ENCODE measurements at regions not wholly inside any gene's neighbourhood (a gene's known extent, or its start where the extent isn't known, plus 50 kb on each side); places are given as distances from the start of the nearest gene placed in this dataset.

GRCh38 chr16:27123795-27124409, 57.2 kb downstream of the C16orf82 start:
- CTCF ChIA-PET, result no interaction called here
- Histone ChIP-seq H3K9me3 (peaks cover 7% of the 10 kb centered on the region), H3K4me3 (ENCODE audit: control insufficient read depth in 1 of 2, extremely low read depth in 1 of 2, low read length in 1 of 2) (no peak overlapping the region), H3K36me3 (ENCODE audit: control insufficient read depth in 2 of 2, extremely low read depth in 1 of 2, insufficient read depth in 1 of 2, low read length in 1 of 2) (no peaks in the 10 kb centered on the region), H3K27ac (ENCODE audit: low read length) (no peak overlapping the region), H3K4me1 (ENCODE audit: control insufficient read depth in 1 of 2, extremely low read depth in 1 of 2, insufficient read depth in 2 of 2, low read length in 2 of 2) (no peaks in the 10 kb centered on the region), H3K27me3 (replicated peaks in 1 of 2; ENCODE audit: control insufficient read depth in 2 of 2, extremely low read depth in 1 of 2, insufficient read depth in 2 of 2, low read length in 1 of 2) (peaks cover 2 to 16% of the 10 kb centered on the region in 2 experiments)
- DNase-seq, result no peak
- H3K27ac Mint-ChIP-seq, result no peak overlapping the region
- WGBS (ENCODE audit: insufficient coverage), result 74% methylated on average over 6 of the region's 7 CpGs
- ATAC-seq (replicated peaks in 1 of 4), result no peak
- POLR2A ChIA-PET, result no interaction called here
- H3K4me3 Mint-ChIP-seq, result no peak overlapping the region
- H3K27me3 Mint-ChIP-seq, result peaks cover 5% of the 10 kb centered on the region in 2 donors
- peaks cover 7% of the 10 kb centered on the region for H3K36me3 Mint-ChIP-seq
- peaks cover 10 to 17% (median 15%) of the 10 kb centered on the region in 3 donors for H3K9me3 Mint-ChIP-seq
- H3K4me1 Mint-ChIP-seq, result no peaks in the 10 kb centered on the region

GRCh38 chr16:27127308-27127707, 60.6 kb downstream of the C16orf82 start:
- CTCF ChIA-PET, result no interaction called here
- no peak overlapping the region for H3K4me3 ChIP-seq (ENCODE audit: control insufficient read depth in 1 of 2, extremely low read depth in 1 of 2, low read length in 1 of 2)
- Mint-ChIP-seq H3K9me3 (peaks cover 9 to 20% (median 15%) of the 10 kb centered on the region in 3 donors), H3K27me3 (peaks cover 6 to 8% of the 10 kb centered on the region in 2 donors), H3K36me3 (peaks cover 3% of the 10 kb centered on the region), H3K27ac (no peak overlapping the region), H3K4me3 (no peak overlapping the region), H3K4me1 (no peaks in the 10 kb centered on the region)
- H3K27ac ChIP-seq (ENCODE audit: low read length), result no peak overlapping the region
- H3K36me3 ChIP-seq (ENCODE audit: control insufficient read depth in 2 of 2, extremely low read depth in 1 of 2, insufficient read depth in 1 of 2, low read length in 1 of 2), result no peaks in the 10 kb centered on the region
- H3K9me3 ChIP-seq, result no peaks in the 10 kb centered on the region
- H3K27me3 ChIP-seq (replicated peaks in 1 of 2; ENCODE audit: control insufficient read depth in 2 of 2, extremely low read depth in 1 of 2, insufficient read depth in 2 of 2, low read length in 1 of 2), result peaks cover 4 to 12% of the 10 kb centered on the region in 2 experiments
- ATAC-seq (replicated peaks in 1 of 4) (no peak), DNase-seq (no peak)
- no peaks in the 10 kb centered on the region for H3K4me1 ChIP-seq (ENCODE audit: control insufficient read depth in 1 of 2, extremely low read depth in 1 of 2, insufficient read depth in 2 of 2, low read length in 2 of 2)
- POLR2A ChIA-PET, result no interaction called here

- H3K27me3 ChIP-seq (replicated peaks in 1 of 2; ENCODE audit: control insufficient read depth in 2 of 2, extremely low read depth in 1 of 2, insufficient read depth in 2 of 2, low read length in 1 of 2), result peaks cover 4% of the 10 kb centered on the region in 2 experiments
- no peaks in the 10 kb centered on the region for H3K4me1 ChIP-seq (ENCODE audit: control insufficient read depth in 1 of 2, extremely low read depth in 1 of 2, insufficient read depth in 2 of 2, low read length in 2 of 2)
- WGBS (ENCODE audit: insufficient coverage), result 67% methylated on average over 2 of the region's 2 CpGs
- Mint-ChIP-seq H3K4me3 (no peak overlapping the region), H3K36me3 (peaks cover 6% of the 10 kb centered on the region), H3K9me3 (peaks cover 9 to 22% (median 16%) of the 10 kb centered on the region in 3 donors), H3K27ac (no peak overlapping the region), H3K4me1 (no peaks in the 10 kb centered on the region), H3K27me3 (peaks cover 10 to 19% of the 10 kb centered on the region in 2 donors)
- no peak overlapping the region for H3K27ac ChIP-seq (ENCODE audit: low read length)
- H3K36me3 ChIP-seq (ENCODE audit: control insufficient read depth in 2 of 2, extremely low read depth in 1 of 2, insufficient read depth in 1 of 2, low read length in 1 of 2), result no peaks in the 10 kb centered on the region
- no peak overlapping the region for H3K4me3 ChIP-seq (ENCODE audit: control insufficient read depth in 1 of 2, extremely low read depth in 1 of 2, low read length in 1 of 2)
- H3K9me3 ChIP-seq, result no peaks in the 10 kb centered on the region
- ChIA-PET POLR2A (no interaction called here), CTCF (no interaction called here)
- DNase-seq (no peak), ATAC-seq (replicated peaks in 1 of 4) (no peak)
These were observed 62.7 kb downstream of the C16orf82 start for GRCh38 chr16:27129401-27129800.

GRCh38 chr16:27138257-27138656, 65.1 kb upstream of the KDM8 start:
- no peak overlapping the region for H3K4me3 ChIP-seq (ENCODE audit: control insufficient read depth in 1 of 2, extremely low read depth in 1 of 2, low read length in 1 of 2)
- no peak for ATAC-seq (replicated peaks in 1 of 4)
- Mint-ChIP-seq H3K27me3 (peaks cover 15 to 24% of the 10 kb centered on the region in 2 donors), H3K4me3 (no peak overlapping the region), H3K4me1 (peaks cover 0 to 7% (median 7%) of the 10 kb centered on the region in 3 donors), H3K27ac (peak overlapping the region; percentile 30 to 62), H3K9me3 (peaks cover 7 to 9% (median 9%) of the 10 kb centered on the region in 3 donors), H3K36me3 (peaks cover 6% of the 10 kb centered on the region)
- WGBS (ENCODE audit: insufficient coverage), result 87% methylated on average over 5 of the region's 5 CpGs
- DNase-seq, result no peak
- POLR2A ChIA-PET, result no interaction called here
- no peak overlapping the region for H3K27ac ChIP-seq (ENCODE audit: low read length)
- H3K4me1 ChIP-seq (ENCODE audit: control insufficient read depth in 1 of 2, extremely low read depth in 1 of 2, insufficient read depth in 2 of 2, low read length in 2 of 2), result no peaks in the 10 kb centered on the region
- peaks cover 0 to 8% of the 10 kb centered on the region in 2 experiments for H3K27me3 ChIP-seq (replicated peaks in 1 of 2; ENCODE audit: control insufficient read depth in 2 of 2, extremely low read depth in 1 of 2, insufficient read depth in 2 of 2, low read length in 1 of 2)
- H3K36me3 ChIP-seq (ENCODE audit: control insufficient read depth in 2 of 2, extremely low read depth in 1 of 2, insufficient read depth in 1 of 2, low read length in 1 of 2), result no peaks in the 10 kb centered on the region
- no peaks in the 10 kb centered on the region for H3K9me3 ChIP-seq
- CTCF ChIA-PET, result no interaction called here

GRCh38 chr16:27145630-27146029, 57.7 kb upstream of the KDM8 start:
- DNase-seq (no peak), ATAC-seq (replicated peaks in 1 of 4) (no peak)
- Histone ChIP-seq H3K27me3 (replicated peaks in 1 of 2; ENCODE audit: control insufficient read depth in 2 of 2, extremely low read depth in 1 of 2, insufficient read depth in 2 of 2, low read length in 1 of 2) (peaks cover 0 to 17% of the 10 kb centered on the region in 2 experiments), H3K9me3 (no peaks in the 10 kb centered on the region), H3K4me3 (ENCODE audit: control insufficient read depth in 1 of 2, extremely low read depth in 1 of 2, low read length in 1 of 2) (no peak overlapping the region), H3K27ac (ENCODE audit: low read length) (no peak overlapping the region), H3K36me3 (ENCODE audit: control insufficient read depth in 2 of 2, extremely low read depth in 1 of 2, insufficient read depth in 1 of 2, low read length in 1 of 2) (no peaks in the 10 kb centered on the region), H3K4me1 (ENCODE audit: control insufficient read depth in 1 of 2, extremely low read depth in 1 of 2, insufficient read depth in 2 of 2, low read length in 2 of 2) (no peaks in the 10 kb centered on the region)
- POLR2A ChIA-PET, result no interaction called here
- Mint-ChIP-seq H3K27ac (no peak overlapping the region), H3K4me1 (no peaks in the 10 kb centered on the region), H3K27me3 (peaks cover 8 to 10% of the 10 kb centered on the region in 2 donors), H3K9me3 (peaks cover 7 to 8% (median 7%) of the 10 kb centered on the region in 3 donors), H3K36me3 (no peaks in the 10 kb centered on the region), H3K4me3 (no peak overlapping the region)
- 83% methylated on average over 1 of the region's 1 CpG for WGBS (ENCODE audit: insufficient coverage)
- CTCF ChIA-PET, result interaction anchor here in 1 of 2 donors (0.6 kb wide), 1 partner anchor 246 kb away, joined by 3 read pairs; no protein-coding TSS in a partner anchor

- Histone ChIP-seq H3K36me3 (ENCODE audit: control insufficient read depth in 2 of 2, extremely low read depth in 1 of 2, insufficient read depth in 1 of 2, low read length in 1 of 2) (no peaks in the 10 kb centered on the region), H3K27me3 (replicated peaks in 1 of 2; ENCODE audit: control insufficient read depth in 2 of 2, extremely low read depth in 1 of 2, insufficient read depth in 2 of 2, low read length in 1 of 2) (peaks cover 0 to 3% of the 10 kb centered on the region in 2 experiments), H3K9me3 (no peaks in the 10 kb centered on the region), H3K27ac (ENCODE audit: low read length) (no peak overlapping the region), H3K4me3 (ENCODE audit: control insufficient read depth in 1 of 2, extremely low read depth in 1 of 2, low read length in 1 of 2) (no peak overlapping the region), H3K4me1 (ENCODE audit: control insufficient read depth in 1 of 2, extremely low read depth in 1 of 2, insufficient read depth in 2 of 2, low read length in 2 of 2) (peaks cover 4 to 6% of the 10 kb centered on the region in 2 experiments)
- no peak overlapping the region for H3K27ac Mint-ChIP-seq
- H3K36me3 Mint-ChIP-seq, result no peaks in the 10 kb centered on the region
- peaks cover 5 to 13% (median 9%) of the 10 kb centered on the region in 3 donors for H3K4me1 Mint-ChIP-seq
- peaks cover 7 to 8% (median 7%) of the 10 kb centered on the region in 3 donors for H3K9me3 Mint-ChIP-seq
- DNase-seq (no peak), ATAC-seq (replicated peaks in 1 of 4) (no peak)
- ChIA-PET CTCF (no interaction called here), POLR2A (no interaction called here)
- no peak overlapping the region for H3K4me3 Mint-ChIP-seq
- 100% methylated on average over 2 of the region's 2 CpGs for WGBS (ENCODE audit: insufficient coverage)
- peaks cover 3 to 4% of the 10 kb centered on the region in 2 donors for H3K27me3 Mint-ChIP-seq
These were observed 53.3 kb upstream of the KDM8 start for GRCh38 chr16:27149986-27150385.

Data from T-cell (primary cell).